HG03066 (cell line): ENCODE measurements at regions not wholly inside any gene's neighbourhood (a gene's known extent, or its start where the extent isn't known, plus 50 kb on each side); places are given as distances from the start of the nearest gene placed in this dataset.
A peak's percentile ranks its signal among the peaks of the same experiment; 100 is the strongest.
"Not testable (repeated sequence)": the region's sequence is repeated elsewhere in the genome, so short reads cannot be mapped to it uniquely, and the experiment has no call there.

Source experiments
- ATAC-seq: cut with Tn5 transposase; IDR thresholded peaks from one replicate; pipeline ENCODE4 v1.9.1; 2021; ENCODE audit warnings: low read depth; ENCODE audit not compliant: unreplicated experiment

DNA sequence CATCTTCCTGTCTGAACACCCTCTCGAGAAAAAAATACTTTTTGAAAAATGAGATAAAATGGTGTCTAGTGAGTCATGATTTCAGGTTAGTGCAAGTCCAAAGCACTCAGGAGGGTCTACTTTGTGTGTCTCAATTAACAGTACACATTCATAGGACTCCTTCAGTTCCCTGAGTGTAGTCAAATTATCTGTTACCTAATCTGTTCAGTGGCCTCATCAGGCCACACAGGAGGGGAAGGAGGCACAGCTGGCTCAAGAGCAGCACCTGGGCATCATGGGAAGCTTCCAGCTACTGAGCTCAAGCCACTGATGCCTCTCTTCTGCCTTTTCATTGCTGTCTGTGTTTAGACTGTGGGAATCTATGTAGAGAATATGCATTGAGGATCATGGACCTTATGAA lies 341.4 kb upstream of the SGO1 start:
- no peak for ATAC-seq

GRCh38 chr3:20524328-20524727 lies 338.3 kb upstream of the SGO1 start:
- no peak for ATAC-seq

DNA sequence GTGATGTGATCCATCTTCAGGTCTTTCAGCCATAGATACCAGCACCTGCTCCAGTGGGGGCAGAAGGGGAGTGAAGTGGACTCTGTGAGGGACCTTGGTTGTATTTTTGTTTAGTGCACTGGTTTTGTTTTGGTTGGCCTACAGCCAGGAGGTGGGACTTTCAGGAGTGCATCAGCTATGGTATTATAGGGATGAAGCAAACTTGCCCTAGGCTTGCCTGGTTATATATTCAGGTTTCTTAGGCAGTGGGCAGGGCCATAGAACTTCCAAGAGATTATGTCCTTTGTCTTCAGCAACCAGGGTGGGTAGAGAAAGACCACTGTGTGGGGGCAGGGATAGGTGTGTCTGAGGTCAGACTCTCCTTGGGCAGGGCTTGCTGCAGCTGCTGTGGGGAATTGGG lies 337.3 kb upstream of the SGO1 start:
- no peak for ATAC-seq

DNA sequence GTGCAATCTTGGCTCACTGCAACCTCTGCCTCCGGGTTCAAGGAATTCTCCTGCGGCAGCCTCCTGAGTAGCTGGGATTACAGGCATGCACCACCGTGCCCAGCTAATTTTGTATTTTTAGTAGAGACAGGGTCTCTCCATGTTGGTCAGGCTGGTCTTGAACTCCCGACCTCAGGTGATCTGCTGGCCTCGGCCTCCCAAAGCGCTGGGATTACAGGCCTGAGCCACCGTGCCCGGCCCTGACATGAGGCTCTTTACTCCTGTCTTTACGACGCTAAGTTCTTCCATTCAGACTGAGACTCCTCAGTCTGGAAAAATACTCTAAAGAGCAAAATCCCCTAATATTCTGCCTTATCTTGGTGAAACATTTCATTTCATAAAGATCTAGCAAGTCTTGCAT lies 331.3 kb upstream of the SGO1 start:
- ATAC-seq, result not testable (repeated sequence)

DNA sequence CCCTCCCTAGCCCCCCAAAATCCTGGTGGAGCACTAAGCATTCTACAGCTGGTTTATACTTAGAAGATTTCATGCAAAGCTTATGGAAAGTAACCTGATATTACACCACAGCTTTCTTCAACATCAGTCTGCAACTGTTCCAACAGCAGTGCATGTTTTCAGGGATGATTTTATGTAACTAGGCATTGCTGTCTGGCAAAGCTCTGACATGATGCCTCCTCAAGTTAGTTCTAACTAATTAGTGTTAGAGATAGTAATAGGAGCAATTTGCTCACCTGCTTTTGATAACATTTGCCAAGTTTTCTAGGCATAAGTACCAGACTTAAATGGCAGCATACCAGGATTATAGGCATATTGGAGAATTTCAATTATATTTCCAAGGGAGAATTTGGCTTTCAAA lies 330.3 kb upstream of the SGO1 start:
- no peak for ATAC-seq

GRCh38 chr3:20515834-20516233 lies 329.8 kb upstream of the SGO1 start:
- no peak for ATAC-seq

GRCh38 chr3:20511863-20512505 lies 326.0 kb upstream of the SGO1 start:
- ATAC-seq, result peak; percentile 85

GRCh38 chr3:20510396-20510795 lies 324.4 kb upstream of the SGO1 start:
- no peak for ATAC-seq

DNA sequence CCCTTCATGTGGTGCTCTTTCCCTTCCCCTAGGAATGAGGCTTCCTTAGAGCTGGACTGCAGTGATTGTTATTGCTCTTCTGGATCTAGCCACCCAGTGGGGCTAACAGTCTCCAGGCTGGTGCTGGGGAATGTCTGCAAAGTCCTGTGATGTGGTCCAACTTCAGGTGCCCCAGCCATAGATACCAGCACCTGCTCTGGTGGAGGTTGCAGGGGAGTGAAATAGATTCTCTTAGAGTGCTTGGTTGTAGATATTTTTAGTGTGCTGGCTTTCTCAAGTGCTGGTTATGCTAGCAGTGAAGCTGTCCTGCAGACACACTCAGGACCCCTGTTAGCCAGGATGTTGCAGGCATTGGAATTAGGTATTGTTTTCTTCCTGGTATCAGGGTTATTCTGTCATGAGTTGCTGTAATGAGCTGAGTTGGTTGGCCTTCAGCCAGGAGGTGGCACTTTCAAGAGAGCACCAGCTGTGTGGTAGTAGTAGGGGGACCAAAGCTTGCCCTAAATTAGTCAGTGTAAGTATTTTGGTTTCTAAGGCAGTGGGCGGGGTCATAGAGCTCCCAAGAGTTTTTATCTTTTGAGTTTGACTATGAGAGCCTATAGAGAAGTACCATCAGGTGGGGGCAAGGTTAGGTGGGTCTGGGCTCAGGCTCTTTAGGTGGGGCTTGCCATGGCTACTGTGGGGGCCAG lies 317.5 kb upstream of the SGO1 start:
- ATAC-seq, result no peak

- no peak for ATAC-seq
These were observed 305.0 kb upstream of the SGO1 start for GRCh38 chr3:20490996-20491395.

DNA sequence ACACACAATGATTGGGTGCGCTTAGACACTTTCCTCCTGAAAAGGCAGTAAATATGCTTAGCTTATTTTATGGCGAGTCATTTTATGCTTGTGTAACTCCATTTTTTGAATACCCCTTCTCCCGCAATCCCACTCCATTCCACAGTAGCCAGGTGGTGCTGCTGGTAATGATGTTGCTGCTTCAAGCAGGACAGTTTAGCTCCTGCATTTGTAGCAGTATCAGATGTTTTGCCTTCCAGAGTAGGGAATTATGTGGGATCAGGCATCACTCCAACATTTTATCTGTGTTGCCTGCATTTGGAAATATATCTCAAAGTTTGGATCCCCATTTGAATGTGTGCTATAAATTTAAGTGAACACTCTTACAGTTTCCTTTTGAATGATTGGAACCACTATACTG lies 302.1 kb upstream of the SGO1 start:
- no peak for ATAC-seq

GRCh38 chr3:20484126-20484525 lies 298.1 kb upstream of the SGO1 start:
- no peak for ATAC-seq

DNA sequence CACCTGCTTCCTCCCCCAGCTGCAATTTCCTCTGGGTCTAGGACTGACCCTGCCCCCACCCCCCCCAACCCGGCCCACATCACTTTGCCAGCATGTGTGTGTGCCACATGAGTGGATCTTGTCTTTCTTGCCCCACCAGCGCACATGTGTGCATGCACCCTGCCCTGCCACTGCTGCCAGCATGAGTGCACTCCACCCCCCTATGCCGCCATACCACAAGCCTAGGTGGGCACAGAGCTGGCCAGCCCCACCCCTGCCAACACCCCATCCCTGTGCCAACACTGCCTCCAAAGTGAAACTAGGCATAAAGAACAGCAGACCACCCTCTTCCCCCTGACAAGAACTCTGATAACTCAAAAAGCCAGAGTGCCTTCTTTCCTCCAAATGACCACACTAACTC lies 296.3 kb upstream of the SGO1 start:
- no peak for ATAC-seq

DNA sequence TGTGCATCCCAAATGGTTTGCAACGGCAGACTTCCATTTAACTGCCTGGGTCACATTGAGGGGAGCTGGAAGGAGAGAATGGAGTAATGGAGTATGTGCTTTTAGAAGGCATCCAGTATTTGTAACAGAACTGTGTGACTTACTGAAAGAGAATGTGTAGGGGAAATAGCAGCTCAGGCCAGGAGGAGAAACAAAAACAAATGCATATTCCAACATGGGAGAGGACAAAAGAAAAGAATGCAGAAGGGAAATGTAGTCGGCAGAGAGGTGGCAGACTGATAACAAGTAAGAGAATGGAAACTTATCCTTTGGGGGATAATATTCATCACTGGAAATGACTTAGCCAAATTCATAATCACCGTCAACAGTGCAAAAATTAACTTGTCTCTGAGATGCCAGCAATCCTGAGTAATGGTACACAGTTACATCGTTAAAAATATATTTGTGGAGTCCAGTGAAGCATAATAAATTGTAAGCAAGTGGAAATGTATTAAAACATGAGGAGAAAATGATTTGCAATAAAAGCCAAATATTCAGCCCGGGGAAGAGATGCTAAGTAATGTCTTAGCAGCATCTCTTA lies 294.9 kb upstream of the SGO1 start:
- ATAC-seq, result no peak

GRCh38 chr3:20478436-20478835 lies 292.4 kb upstream of the SGO1 start:
- ATAC-seq, result no peak

GRCh38 chr3:20464237-20464636 lies 278.2 kb upstream of the SGO1 start:
- ATAC-seq, result not testable (repeated sequence)

GRCh38 chr3:20462723-20463122 lies 276.7 kb upstream of the SGO1 start:
- no peak for ATAC-seq

DNA sequence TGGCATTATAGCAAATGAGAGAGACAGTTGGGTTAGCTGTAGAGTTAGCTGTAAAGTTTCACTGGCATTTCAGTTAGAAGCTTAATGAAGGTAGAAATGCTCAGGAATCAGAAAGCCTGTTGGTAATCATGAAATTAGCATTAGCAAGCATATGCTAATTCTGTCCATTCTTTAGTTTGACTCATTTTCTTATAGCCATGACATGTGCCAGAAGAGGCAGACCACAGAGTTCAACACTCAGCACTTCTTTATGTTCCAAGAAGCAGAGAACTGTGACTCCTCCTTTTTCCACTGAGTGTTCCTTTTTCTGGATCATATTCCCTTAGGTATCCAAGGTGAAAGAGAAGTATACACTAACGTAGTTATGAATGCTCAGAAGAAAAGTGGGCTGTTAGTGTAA lies 276.2 kb upstream of the SGO1 start:
- no peak for ATAC-seq

DNA sequence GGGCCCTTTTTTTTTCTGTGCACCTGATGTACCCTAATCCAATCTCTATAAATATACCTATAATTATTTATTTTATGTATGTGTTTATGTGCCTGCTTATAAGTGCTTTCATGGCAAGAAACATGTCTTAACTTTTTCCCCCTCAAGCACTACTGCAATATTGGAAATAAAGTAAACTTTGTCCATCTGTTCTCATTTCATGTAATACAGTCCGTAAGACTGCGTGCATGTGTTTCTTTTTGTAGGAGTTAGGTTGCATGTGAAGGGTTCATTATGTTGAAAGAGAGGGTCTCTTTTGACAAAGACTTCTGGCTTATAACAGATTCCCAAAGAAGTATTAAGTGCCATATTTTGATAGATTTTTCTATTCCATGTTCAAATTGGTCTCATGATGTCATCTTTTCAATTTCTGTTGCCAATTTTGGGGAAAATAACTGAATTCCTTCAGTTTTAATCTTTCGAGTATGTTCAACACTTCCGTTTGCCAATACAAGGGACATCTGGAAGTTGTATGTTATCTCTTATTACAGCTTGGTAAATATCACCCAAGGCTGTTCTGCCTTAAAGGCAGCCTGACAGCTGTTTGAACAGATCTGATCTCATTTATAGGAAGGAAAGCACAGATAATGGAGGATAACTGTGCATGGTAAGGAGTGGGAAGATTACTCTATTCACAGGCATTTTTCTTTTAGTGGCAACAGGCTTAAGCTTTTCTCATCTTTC lies 273.1 kb upstream of the SGO1 start:
- ATAC-seq, result no peak

DNA sequence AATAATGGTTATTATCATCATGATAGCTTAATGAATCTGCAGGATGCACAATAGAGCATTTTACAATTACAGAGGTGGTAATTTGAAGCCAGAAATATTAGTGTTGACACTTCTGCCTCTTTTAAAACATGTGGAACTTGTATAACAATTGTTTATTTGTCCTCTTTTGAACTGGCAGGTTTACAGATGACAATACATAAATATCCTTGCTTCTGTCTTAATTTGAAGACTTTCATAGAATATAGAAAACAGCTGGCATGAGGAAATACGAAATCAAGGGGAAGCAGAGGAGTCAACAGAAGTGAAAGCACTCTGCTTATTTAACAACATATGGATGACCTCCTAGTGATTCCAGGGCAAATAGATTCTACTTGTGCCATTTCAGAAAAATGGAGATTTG lies 270.5 kb upstream of the SGO1 start:
- no peak for ATAC-seq

- ATAC-seq, result no peak
These were observed 265.2 kb upstream of the SGO1 start for GRCh38 chr3:20451170-20451569.

DNA sequence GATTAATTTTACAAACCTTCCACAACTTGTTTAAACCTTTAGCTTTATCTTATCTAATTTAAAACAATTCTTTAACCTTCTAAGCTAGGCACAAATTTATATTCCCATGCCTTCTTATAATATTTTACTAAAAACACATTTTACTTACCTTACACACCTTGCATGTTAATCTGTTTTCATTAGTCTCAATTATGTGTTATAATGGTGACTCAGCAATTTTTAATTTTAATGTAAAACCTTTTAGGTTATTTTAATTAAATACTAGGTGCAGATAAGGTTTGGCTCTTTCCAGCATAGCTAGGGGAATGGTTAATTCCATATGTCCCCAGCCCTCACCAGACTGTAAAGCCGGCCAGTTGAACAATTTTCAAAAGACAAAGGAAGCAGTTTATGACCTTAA lies 264.6 kb upstream of the SGO1 start:
- ATAC-seq, result no peak
